ENCODE measurements at regions not wholly inside any gene's neighbourhood (a gene's known extent, or its start where the extent isn't known, plus 50 kb on each side); places are given as distances from the start of the nearest gene placed in this dataset.

DNA sequence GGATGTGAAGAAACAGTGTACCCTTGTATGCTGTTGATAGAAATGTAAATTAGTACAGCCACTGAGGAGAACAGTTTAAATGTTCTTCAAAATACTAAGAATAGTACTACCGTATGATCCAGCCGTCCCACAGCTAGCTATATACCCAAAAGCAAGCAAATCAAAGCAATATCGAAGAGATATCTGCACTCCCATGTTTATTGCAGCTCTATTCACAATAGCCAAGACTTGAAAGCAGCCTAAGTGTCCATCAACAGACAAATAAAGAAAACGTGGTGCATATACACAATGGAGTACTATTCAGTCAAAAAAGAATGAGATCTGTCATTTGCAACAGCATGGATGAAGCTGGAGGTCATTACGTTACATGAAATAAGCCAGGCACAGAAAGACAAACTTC, 88.5 kb upstream of the SLC38A4 start:
- no peak for DNase-seq

DNA sequence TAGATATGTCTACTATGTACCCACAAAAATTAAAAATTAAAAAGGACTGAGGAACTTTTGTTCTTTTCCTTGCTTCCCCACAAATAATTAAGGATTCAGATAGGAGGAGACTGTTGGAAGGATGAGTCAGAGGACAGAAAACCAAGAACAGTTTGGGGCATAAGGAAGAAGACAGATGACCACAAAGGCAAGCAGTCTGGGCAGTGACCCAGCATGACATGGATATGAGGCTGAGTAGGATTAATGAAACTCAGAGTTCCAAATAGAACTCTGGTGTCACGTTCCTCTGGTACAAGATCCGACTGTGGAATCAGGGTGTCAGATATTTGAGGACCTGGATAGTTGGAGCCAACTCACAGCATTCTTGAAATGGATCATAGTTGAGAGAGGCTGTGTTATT, 89.3 kb upstream of the SLC38A4 start:
- peak; percentile 76 for DNase-seq

DNA sequence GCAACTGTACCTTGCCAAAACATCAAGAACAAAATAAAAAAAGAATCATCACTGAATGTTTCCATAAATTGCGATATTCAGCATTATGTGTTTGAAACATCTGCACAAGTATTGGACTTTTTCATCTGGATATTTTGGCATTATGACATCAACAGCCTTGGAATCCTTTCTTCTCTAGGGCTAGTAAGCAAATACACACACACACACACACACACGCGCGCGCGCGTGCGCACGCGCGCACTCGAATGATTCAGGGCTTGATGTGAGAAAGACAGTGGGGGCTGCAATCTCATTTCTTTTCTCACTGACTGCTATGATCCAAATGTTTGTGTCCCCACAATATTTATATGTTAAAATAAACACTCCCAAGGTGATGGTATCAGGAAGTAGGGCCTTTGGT, 90.0 kb upstream of the SLC38A4 start:
- peak; percentile 73 for DNase-seq

DNA sequence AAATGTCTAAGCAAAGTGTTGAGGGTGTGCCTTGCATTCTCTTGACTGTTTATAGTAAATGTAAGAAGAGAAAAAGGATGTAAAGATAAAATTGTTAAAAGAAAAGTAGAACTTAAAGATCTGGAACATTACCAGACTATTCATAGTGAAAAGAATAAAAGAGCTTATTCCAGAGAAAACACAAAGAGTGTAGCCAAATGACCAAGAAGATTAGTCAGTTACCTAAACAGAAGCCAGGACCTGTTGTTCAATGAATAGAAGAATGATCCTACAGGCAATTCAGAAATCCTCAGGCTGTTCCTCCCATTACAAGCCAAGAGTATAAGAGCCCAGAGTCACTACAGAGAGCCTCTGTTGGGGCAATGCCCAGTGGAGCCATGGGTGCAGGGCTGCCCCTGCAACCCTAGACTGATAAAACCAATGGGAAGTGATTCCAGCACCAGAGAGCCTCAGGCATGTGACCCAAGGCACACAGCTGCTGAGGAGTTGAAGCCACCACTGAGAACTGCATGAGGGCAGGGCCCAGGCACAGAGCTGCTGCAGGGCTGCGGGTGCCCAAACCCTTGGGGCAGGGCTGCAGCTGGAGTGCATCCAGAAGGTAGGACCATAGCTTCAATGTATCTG, 91.1 kb upstream of the SLC38A4 start:
- no peak for DNase-seq

DNA sequence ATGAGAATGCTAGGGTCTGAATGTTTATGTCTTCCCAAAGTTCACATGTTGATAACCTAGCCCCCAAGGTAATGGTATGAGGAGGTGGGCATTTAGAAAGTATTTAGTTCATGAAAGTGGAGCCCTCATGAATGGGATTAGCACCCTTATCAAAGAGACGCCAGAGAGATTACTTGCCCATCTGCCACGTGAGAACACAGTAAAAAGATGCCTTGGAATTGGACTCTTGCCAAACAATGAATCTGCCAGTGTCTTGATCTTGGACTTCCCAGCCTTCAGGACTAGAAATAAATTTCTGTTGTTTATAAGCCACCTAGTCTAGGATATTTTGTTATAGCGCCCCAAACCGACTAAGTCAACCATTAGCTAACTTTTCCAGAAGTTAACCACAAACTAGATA, 92.0 kb upstream of the SLC38A4 start:
- DNase-seq, result no peak

DNA sequence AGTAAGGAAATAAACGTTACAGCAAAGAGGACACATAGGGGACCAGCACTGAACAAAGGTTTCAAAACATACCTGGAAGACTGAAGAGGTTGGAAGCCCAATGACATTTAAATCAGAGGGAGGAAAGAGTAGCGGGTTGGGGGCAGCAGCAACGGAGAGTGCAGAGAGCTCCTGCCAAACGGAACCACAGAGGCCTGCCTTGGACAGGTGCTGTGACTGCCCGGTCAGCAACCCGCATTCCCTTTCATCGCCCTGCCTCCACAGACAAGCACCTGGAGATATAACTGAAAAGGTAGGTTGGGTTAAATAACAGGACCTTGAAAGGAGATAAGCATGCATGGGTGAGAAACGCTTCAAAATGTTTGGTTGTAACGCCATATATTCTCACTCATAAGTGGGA, 92.8 kb upstream of the SLC38A4 start:
- DNase-seq, result no peak

DNA sequence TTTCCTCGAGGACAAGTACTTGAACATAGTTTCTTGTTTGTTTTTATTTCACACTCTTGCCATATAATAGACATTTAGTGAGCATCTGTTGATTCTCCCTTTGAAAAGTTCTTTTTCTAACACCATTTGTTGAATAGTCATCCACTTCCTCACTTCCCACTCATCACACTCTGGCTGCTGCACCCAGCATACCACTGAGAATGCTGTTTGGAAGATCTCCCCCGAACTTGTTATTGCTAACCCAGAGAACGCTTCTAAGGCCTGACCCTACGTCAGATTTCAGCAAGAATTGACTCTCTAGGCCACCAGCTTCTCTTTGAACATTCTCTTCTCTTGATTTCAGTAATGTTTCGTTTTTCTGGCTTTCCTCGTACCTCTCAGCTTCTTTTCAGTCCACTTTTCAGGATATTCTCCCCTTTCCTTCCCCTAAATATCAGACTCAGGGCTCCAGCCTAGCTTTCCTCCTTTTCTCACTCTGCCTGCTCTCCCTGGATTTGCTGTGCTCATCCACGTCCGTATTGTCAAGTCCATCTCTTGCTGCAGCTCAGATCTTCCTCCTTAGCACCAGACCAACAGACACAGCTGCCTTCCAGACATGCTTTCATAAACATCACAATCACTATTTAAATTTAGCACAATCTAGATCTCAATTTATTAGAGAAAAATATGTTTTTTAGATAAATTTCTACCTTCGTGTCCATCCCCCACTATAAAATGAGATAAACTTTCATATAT, 94.0 kb upstream of the SLC38A4 start:
- no peak for DNase-seq

DNA sequence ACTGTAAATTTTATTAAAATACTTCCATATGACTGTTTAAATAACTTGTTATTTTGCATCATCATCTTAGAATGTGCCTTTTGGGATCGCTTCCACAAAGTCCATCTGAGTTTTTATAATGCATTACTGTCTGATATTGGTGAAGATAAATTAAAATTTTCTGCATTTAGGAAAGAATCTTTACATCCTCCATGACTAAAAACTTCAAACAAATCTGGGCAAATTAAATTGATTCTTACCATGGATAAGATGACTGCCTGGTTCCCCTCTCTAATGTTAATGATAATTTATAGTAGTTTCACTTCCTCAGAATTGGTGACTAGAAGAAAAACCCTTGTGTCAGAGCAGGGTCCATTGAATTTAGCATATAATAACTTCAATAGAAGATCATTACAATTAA, 94.7 kb upstream of the SLC38A4 start:
- DNase-seq, result no peak

DNA sequence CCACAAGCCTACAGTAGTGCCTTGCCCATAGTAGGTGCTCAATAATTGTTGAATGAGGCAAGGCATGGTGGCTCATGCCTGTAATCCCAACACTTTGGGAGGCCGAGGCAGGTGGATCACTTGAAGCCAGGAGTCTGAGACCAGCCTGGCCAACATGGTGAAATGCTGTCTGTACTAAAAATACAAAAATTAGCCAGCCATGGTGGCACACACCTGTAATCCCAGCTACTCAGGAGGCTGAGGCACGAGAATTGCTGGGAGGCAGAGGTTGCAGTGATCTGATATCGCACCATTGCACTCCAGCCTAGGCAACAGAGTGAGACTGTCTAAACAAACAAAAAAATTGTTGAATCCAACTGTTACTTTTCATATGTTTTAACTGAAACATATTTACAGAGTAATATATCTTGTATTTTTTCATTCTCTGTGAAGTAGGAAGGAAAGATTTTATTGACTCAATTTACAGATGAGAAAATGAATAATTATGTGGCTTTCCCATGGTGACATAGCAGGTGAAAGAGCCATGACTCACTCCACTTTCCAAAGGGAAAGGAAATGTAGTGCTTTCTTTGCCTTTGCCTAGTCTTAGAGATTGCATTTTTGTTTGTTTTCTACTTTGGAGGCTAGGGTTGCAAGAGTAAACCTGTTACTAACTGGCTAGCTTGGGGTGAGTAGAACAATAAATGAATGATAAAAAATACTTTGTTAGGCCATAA, 95.4 kb upstream of the SLC38A4 start:
- DNase-seq, result peak; percentile 60

DNA sequence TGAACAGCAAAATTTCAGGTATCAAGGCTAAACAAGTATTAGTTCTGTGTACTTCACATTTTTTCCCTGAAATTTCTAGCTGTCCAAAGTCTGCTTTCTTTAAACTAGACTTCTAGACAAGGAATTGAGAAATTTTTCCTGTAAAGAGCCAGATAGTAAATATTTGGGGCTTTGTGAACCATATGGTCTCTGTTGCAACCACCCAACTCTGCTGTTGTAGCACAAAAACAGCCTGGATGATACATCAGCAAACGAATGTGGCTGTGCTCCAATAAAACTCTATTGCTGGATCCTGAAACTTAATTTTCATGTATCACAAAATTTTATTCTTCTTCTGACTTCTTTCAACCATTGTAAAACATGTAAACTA, 96.0 kb upstream of the SLC38A4 start:
- DNase-seq, result no peak

DNA sequence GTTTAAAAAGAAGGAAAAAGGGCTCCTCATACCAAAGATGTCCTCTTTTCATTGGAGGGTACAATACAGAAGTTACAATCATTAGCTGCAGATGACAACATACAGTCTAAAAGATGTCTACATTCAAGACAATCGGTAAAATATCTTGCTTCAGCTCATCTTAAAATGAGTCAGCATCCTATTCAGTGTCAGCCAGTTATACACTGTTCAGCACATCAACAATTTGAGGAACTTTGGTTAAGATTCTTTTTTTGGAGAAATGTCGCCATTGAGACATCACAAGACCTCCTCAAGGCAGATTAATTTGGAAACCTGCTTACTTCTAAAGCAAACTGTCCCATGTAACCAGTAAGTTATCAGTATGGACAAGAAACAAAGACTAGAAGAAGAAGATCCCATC, 100.7 kb upstream of the SLC38A4 start:
- DNase-seq, result no peak

DNA sequence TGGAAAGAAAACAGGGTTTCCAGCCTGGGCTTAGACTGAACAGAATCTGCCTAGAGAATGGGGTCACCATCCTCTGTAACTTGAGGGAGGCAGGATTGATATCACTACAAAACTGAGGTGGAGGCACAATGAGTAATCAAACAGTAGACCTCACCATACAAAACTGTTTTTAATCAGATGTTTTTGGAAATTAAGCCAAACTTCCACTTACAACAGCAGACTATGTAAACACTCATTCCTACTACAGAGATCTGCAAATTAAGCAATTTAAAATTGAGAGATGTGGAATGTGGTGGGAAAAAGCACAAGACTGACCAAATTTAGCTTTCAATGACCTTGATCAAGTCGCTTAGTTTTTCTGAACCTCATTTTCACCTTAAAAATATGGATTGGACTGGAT, 104.3 kb upstream of the SLC38A4 start:
- no peak for DNase-seq

DNA sequence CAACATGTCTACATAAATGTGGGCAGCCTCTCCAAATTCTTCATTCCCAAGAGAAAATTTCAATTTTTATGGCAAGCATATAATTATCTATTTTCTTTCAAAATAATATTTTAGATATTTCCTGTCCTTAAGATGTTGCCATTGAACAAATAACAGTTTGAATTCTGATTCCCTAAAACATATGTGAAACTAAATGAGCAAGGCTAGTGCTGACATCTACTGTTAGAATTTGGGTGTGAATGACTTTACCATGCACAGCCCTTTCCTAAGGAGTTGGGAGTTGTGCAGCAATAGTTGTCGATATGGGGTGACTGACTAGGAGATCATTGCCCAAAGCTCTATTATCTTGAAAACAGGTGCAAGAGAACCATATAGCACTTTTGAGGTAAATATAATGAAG, 108.2 kb upstream of the SLC38A4 start:
- peak; percentile 39 for DNase-seq

DNA sequence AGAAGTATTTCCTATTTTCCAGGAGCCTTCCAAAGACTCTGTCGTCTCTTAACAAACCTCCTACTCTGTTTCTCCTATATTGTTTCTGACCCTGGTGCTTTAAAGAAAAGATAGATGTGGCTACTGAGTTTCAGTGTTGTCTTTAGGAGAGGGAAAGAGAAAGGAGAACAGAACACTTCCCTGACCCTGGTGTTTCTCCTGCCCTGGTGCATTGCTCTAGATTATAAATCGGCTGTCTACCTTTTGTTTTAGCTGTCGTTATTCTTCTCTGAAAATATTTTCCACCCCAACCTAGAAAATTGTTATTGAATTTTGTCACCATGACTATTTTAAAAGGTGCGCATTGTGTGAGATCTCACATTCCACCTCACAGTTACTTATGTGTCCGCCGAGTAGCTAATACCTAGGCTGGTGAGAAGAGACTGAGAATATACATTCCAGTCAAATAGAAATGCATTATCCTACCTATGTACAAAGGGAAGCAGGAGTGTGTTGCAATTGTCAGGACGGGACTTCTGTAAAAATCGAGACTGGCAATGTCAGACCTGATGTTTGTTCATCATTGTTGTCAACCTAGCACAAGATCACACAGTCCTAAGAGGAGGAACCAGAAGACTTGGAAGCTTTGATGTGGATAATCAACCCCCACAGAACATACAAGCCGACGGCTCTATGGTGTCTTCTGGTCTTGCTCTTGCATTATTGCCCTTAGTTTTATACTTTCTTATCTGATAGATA, 108.7 kb upstream of the SLC38A4 start:
- DNase-seq, result no peak

DNA sequence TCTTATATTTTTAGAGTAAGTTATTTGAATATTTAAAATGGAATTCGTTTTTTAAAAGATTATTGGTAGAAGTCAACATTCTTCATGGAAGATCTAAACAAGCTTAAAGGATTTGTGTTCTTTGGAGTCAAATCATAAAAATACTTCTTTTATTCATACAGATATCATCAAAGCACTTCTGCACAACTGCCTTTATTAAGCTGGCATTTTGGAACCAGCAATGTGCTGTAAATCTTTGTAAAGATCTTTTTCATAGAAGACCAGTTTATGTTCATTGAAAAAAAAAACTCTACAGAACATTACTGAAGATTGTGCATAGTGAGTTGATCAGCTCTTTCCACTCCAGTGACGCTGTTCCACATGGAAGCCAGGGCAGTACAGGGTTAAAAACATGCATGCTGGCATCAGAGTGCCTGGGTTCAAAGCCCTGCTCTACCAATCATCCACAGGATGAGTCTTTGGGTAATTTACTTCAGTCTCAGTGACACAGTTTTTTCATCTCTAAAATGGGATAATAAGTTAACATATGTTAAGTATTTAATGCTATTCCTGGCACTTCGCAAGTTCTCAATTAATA, 109.6 kb upstream of the SLC38A4 start:
- DNase-seq, result no peak

DNA sequence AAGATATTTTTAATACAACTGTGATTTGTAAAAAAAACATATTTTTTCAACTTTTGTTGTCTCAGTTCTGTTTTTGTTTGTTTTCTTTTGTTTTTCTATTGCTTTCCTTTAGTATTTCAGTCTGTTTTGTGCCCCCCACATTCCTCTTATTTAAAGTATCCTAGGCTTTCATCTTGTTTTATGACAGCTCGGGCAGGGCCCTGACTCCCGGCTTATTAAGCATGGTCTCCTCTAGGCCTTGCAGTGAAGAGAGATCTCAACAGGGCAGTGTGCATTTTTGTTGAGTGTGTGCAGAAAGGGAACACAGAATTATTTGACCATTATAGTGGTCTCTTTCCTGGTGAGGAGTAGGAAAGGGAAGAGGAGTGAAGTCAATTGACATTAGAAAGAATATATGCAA, 110.2 kb upstream of the SLC38A4 start:
- DNase-seq, result no peak

DNA sequence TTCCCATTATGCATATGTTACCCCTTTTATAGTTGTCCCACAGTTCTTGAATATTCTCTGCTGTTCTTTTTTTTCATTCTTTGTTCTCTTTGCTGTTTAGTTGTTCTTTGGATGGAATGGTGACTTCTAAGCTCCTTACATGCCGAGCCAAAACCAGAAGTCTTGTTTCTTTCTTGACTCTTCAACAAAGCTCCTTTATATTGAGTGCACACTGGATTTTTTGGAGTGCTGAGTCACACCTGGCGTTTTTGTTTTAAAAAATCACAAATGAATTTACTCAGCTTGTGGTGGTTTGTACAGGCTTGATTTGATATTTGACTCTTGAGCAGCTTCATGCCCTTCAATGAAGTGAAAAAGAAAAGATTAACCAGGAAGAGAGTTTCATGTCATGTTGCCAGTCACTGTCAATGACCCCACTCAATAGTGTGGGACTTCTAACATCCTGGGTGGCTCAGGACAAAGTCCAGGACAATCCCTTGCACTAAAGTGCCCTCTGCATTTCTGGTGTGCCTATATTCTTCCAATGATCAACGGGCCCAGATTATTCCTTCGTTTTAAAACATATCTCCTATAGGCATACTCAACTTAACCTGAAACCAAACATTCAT, 112.4 kb upstream of the SLC38A4 start:
- DNase-seq, result no peak

DNA sequence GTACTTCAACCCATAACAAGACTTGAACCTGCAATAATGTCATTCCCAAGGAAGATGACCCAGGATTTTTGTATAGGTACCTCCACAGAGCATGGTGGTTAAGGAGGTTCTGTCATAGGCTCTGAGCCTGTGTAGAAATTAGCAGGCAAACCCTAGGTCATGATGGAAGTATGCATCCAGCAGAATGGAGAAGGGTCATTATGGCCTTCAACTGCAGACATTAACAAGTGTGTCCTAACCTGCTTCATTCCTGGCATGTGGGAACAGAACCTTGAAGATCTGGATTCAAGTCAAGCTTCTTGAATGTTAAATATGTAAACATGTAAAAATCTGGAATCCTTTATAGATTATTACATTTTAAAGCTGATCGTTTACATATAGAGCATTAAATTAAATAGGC, 116.2 kb upstream of the SLC38A4 start:
- no peak for DNase-seq

DNA sequence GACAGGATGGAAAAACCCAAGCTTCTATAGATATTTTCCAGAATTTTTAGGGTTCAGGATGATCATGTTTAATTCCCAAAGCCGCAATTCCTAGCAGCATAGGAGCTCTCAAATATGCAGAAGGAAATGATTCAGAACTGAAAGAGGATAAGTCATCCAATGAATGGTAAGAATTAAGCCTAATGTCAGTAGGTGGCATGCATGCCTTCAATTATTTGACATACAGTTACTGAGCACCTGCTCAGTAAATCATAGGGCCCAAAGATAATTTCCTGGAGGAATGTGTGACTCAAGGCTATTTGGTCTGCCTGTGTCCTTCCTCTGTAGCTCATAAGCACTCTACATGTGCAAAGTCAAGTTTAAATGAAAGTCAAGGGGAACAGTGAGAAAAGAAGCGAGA, 116.8 kb upstream of the SLC38A4 start:
- DNase-seq, result peak; percentile 92

DNA sequence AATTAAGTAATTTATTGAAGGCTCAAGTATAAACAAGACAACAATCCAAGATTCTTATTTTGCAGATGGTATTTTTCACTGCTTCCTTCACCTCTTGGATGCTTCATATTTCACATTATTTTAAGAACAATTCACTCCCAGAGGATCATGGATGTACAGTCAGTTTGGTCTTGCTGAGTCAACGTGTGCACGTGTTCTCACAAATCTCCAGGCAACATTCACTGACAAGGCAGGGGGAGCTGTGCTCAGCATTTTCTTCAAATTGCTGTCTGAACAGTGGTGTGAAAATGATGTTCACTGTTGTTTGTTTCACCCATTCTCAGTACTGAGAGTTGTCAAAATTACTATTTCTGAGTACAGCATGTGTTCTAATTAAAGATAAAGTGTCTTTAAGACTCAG, 118.3 kb upstream of the SLC38A4 start:
- peak; percentile 88 for DNase-seq

DNA sequence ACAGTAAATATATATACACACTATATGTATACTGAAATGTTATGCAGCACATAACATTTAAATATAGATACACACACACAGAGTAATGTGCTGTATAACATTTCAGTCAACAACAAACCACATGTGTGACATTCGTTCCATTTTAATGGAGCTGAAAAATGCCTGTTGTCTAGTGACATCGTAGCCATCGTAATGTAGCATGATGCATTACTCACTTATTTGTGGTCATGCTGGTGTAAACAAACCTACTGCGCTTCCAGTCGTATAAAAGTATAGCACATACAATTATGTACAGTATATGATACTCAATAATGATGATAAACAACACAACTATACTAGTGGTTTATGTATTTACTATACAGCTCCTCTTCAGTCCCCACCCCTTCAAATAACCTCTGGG, 119.0 kb upstream of the SLC38A4 start:
- no peak for DNase-seq

DNA sequence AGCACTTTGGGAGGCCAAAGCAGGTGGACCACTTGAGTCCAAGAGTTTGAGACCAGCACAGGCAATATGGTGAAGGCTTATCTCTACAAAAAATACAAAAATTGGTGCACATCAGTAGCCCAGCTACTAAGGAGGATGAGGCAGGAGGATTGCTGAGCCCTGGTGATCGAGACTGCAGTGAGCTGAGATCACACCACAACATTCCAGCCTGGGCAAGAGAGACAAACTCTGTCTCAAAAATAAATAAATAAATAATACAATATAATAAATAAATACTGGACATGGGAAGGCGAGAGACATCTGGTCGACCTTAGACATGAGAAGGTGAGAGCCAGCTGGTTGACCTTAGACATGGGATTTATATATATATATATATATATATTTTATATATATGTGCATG, 119.8 kb upstream of the SLC38A4 start:
- no peak for DNase-seq

DNA sequence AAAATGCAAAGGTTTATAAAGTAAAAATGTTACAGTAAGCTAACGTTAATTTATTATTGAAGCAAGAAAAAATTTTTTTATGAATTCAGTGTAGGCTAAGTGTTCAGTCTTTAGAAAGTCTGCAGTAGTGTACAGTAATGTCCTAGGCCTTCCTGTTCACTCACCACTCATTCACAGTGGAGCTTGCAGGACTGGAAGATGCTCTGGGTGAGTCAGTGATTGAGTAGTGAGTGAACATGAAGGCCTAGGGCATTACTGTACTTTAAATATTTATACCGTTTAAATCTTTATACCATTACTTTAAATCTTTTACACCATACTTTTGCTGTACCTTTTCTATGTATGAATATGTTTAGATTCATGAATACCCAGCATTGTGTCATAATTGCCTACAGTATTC, 120.3 kb upstream of the SLC38A4 start:
- peak; percentile 73 for DNase-seq
